ENCODE measurements at regions not wholly inside any gene's neighbourhood (a gene's known extent, or its start where the extent isn't known, plus 50 kb on each side); places are given as distances from the start of the nearest gene placed in this dataset.
"Not testable (repeated sequence)": the region's sequence is repeated elsewhere in the genome, so short reads cannot be mapped to it uniquely, and the experiment has no call there.

DNA sequence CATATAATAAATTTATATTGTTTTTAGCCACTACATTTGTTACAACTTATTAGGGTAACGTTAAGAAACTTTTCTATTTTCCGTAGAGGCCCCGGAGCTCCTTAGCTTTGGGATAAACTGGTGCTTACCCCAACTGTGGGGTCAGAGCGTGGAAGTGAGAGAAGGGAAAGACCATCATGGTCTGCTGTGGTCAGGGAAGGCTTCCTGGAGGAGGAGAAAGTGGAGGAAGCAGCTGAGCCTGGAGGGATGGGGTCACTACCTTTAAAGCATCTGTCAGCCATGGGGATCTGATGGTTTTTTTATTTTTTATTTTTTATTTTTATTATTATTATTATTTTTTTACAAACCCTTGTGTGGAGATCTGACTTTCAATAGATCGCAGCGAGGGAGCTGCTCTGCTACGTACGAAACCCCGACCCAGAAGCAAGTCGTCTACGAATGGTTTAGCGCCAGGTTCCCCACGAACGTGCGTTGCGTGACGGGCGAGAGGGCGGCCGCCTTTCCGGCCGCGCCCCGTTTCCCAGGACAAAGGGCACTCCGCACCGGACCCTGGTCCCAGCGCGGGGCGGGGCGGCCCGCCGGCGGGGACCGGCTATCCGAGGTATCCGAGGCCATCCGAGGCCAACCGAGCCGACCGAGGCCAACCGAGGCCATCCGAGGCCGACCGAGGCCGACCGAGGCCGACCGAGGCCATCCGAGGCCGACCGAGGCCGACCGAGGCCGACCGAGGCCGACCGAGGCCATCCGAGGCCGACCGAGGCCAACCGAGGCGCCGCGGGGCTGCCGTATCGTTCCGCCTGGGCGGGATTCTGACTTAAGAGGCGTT lies 1101.2 kb upstream of the TMEM132C start:
- WGBS = 9% methylated on average over 48 of the region's 69 CpGs
- peak overlapping the region; percentile 56 to 78 (median 74) for H3K27ac ChIP-seq (replicated peaks in 1 of 4)
- H3K9me3 ChIP-seq = no peaks in the 10 kb centered on the region
- H3K4me3 ChIP-seq = peak overlapping the region; percentile 55 to 59 (median 58)
- intact Hi-C loops (cut with DNase I) = no loop called here
- peaks cover 0 to 8% (median 0%) of the 10 kb centered on the region in 4 donors for H3K27me3 ChIP-seq
- no peak for DNase-seq (ENCODE audit: extremely low spot score)
- no peaks in the 10 kb centered on the region for H3K36me3 ChIP-seq
- peaks cover 0 to 10% (median 5%) of the 10 kb centered on the region in 4 donors for H3K4me1 ChIP-seq
- TF ChIP-seq POLR2AphosphoS5 (IDR thresholded peaks at IDR 0.05) (peak; percentile 35 to 37), POLR2A (IDR thresholded peaks at IDR 0.05; ENCODE audit: low read depth) (no peak), EP300 (IDR thresholded peaks at IDR 0.05) (no peak)

DNA sequence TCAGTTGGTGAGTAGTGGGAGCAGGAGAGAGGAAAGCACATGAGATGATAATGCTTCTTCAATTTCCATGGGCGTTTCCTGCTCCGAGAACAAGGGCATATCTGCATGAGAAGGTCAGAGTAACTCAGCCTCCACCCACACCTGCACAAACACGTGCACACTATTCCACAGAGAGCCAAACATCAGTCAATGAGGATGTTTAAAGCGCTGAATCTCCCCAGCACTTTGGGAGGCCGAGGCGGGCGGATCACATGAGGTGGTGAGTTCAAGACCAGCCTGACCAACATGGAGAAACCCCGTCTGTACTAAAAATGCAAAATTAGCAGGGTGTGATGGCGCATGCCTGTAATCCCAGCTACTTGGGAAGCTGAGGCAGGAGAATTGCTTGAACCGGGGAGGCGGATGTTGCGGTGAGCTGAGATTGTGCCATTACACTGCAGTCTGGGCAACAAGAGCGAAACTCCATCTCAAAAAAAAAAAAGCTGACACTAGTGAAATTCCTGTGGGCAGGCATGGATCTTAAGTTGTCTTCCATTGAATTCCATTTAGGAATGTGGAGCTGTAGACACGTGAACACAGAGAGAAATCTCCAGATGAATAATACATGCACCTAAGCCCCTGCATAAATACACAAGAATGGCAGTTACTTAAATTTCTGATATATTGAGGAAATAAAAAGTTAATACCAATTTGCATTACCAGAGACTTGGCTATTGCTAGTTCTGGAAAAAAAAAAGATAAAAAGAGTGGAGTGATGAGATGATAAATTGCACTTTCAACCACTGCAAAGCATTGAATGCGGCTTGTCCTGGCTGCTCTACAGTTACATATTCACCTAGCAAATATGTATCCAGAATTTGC lies 1097.4 kb upstream of the TMEM132C start:
- intact Hi-C loops (cut with DNase I) = no loop called here
- TF ChIP-seq POLR2A (IDR thresholded peaks at IDR 0.05; ENCODE audit: low read depth) = no peak
- no peak for TF ChIP-seq POLR2AphosphoS5 (IDR thresholded peaks at IDR 0.05)
- TF ChIP-seq, protein P1, sequence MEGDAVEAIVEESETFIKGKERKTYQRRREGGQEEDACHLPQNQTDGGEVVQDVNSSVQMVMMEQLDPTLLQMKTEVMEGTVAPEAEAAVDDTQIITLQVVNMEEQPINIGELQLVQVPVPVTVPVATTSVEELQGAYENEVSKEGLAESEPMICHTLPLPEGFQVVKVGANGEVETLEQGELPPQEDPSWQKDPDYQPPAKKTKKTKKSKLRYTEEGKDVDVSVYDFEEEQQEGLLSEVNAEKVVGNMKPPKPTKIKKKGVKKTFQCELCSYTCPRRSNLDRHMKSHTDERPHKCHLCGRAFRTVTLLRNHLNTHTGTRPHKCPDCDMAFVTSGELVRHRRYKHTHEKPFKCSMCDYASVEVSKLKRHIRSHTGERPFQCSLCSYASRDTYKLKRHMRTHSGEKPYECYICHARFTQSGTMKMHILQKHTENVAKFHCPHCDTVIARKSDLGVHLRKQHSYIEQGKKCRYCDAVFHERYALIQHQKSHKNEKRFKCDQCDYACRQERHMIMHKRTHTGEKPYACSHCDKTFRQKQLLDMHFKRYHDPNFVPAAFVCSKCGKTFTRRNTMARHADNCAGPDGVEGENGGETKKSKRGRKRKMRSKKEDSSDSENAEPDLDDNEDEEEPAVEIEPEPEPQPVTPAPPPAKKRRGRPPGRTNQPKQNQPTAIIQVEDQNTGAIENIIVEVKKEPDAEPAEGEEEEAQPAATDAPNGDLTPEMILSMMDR (IDR thresholded peaks at IDR 0.05) = no peak
- no peak for TF ChIP-seq EP300 (IDR thresholded peaks at IDR 0.05)
- peaks cover 0 to 10% (median 0%) of the 10 kb centered on the region in 4 donors for H3K27me3 ChIP-seq
- H3K27ac ChIP-seq (replicated peaks in 1 of 4) = no peak overlapping the region
- peaks cover 0 to 10% (median 5%) of the 10 kb centered on the region in 4 donors for H3K4me1 ChIP-seq
- no peaks in the 10 kb centered on the region for H3K36me3 ChIP-seq
- WGBS = 82% methylated on average over 15 of the region's 15 CpGs
- no peak overlapping the region for H3K4me3 ChIP-seq
- no peaks in the 10 kb centered on the region for H3K9me3 ChIP-seq
- no peak for DNase-seq (ENCODE audit: extremely low spot score)

DNA sequence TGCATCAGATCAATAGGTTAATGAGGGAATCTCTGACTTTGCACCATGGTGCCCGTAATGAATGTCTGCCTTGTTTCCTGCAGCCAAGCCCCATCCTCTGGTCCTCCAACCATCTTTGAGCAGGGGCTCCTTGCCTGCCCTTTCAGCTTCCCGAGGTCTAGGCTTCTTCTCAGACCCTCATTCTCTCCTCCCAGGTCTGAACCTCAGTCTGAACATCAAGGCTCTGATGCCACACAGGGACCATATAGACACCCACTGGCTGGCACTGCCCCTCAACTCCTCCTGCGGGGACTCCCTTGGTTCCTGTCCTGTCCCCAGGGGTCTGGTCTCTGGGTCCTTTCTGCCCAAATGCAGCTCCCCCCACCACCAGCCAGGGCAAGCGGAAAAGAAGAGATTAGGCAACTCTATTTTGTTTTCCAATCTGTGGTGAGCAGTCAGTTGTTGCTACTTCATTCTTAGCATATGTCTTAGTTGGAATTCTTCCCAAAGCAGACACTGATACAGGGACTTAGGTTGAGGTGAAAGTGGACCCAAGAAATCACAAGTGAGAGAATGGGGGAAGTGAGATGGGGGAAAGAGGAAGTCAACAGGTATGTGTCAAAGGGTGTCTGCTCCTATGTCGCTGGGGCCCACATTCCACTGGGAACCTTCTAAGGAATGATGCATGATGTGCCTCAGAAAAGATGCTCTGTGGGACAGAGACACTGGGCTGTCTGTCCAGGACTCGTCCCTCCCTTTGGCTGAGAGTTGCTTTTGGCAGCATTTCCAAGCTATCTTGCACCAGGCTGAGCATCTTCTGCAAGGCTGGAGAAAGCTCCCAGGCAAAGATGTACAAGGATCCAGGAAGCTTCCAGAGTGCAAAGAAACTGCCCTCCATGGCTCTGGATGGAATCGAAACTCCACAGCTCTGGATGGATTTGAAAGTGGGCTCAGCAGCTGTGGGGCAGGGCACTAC lies 1096.5 kb upstream of the TMEM132C start:
- H3K27me3 ChIP-seq = peaks cover 0 to 10% (median 0%) of the 10 kb centered on the region in 4 donors
- intact Hi-C loops (cut with DNase I) = no loop called here
- no peak for DNase-seq (ENCODE audit: extremely low spot score)
- H3K27ac ChIP-seq (replicated peaks in 1 of 4) = no peak overlapping the region
- no peak overlapping the region for H3K4me3 ChIP-seq
- 52% methylated on average over 7 of the region's 7 CpGs for WGBS
- TF ChIP-seq EP300 (IDR thresholded peaks at IDR 0.05) = no peak
- TF ChIP-seq, protein P1 (IDR thresholded peaks at IDR 0.05) = no peak
- TF ChIP-seq POLR2A (IDR thresholded peaks at IDR 0.05; ENCODE audit: low read depth) = no peak
- TF ChIP-seq POLR2AphosphoS5 (IDR thresholded peaks at IDR 0.05) = no peak
- peaks cover 0 to 9% (median 4%) of the 10 kb centered on the region in 4 donors for H3K4me1 ChIP-seq
- no peaks in the 10 kb centered on the region for H3K9me3 ChIP-seq
- H3K36me3 ChIP-seq = no peaks in the 10 kb centered on the region

DNA sequence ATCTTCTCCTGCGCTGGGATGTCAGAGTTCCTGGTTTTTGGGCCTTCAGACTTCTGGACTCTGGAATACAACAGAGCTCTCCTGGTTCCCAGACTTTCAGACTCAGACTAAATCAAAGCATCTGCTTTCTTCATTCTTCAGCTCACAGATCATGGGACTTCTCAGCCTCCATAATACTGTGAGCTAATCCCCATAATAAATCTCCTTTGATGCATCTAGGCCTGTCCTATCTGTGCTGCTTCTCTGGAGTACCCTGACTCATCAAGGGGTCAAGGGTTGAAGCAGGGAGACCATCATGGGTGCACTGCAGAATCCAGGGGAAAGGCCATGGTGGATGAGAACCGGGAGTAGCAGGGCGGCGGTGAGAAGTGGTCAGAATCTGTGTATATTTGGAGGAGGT lies 1094.1 kb upstream of the TMEM132C start:
- H3K4me3 ChIP-seq = no peak overlapping the region
- peaks cover 0 to 18% (median 17%) of the 10 kb centered on the region in 4 donors for H3K9me3 ChIP-seq
- no peaks in the 10 kb centered on the region for H3K36me3 ChIP-seq
- DNase-seq (ENCODE audit: extremely low spot score) = peak; percentile 14
- no peaks in the 10 kb centered on the region for H3K4me1 ChIP-seq
- WGBS = 93% methylated on average over 4 of the region's 4 CpGs
- peaks cover 0 to 10% (median 0%) of the 10 kb centered on the region in 4 donors for H3K27me3 ChIP-seq
- intact Hi-C loops (cut with DNase I) = no loop called here
- no peak overlapping the region for H3K27ac ChIP-seq (replicated peaks in 1 of 4)
- TF ChIP-seq, protein P1 (IDR thresholded peaks at IDR 0.05) = no peak
- TF ChIP-seq POLR2AphosphoS5 (IDR thresholded peaks at IDR 0.05) (no peak), POLR2A (IDR thresholded peaks at IDR 0.05; ENCODE audit: low read depth) (no peak), EP300 (IDR thresholded peaks at IDR 0.05) (no peak)

DNA sequence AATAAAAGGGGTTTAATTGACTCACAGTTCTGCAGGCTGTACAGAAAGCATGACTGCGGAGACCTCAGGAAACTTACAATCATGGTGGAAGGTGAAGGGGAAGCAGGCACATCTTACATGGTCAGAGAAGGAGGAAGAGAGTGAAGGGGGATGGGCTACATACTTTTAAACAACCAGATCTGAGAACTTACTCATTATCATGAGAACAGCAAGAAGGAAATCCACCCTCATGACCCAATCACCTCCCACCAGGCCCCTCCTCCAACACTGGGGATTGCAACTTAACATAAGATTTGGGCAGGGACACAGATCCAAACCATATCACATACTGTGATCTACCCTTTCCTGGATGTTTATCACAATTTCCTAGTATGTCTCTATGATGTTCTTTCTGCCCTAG lies 1093.0 kb upstream of the TMEM132C start:
- H3K27ac ChIP-seq (replicated peaks in 1 of 4); DNase-seq (ENCODE audit: extremely low spot score); H3K4me3 ChIP-seq; H3K4me1 ChIP-seq; H3K36me3 ChIP-seq; intact Hi-C loops (cut with DNase I): not testable (repeated sequence)
- Histone ChIP-seq H3K27me3 (peaks cover 0 to 10% (median 0%) of the 10 kb centered on the region in 4 donors), H3K9me3 (peaks cover 0 to 22% (median 19%) of the 10 kb centered on the region in 4 donors)
- 85% methylated on average over 1 of the region's 1 CpG for WGBS
